ENCODE measurements at regions not wholly inside any gene's neighbourhood (a gene's known extent, or its start where the extent isn't known, plus 50 kb on each side); places are given as distances from the start of the nearest gene placed in this dataset.
A peak's percentile ranks its signal among the peaks of the same experiment; 100 is the strongest.
"Not testable (repeated sequence)": the region's sequence is repeated elsewhere in the genome, so short reads cannot be mapped to it uniquely, and the experiment has no call there.

GRCh38 chr20:22728146-22728745, 143.9 kb upstream of the FOXA2 start:
- Histone ChIP-seq H3K9me3 (no peaks in the 10 kb centered on the region), H3K27ac (no peak overlapping the region), H3K36me3 (no peaks in the 10 kb centered on the region), H3K27me3 (no peaks in the 10 kb centered on the region), H3K4me3 (no peak overlapping the region), H3K4me1 (no peaks in the 10 kb centered on the region)
- no peak for TF ChIP-seq CTCF (IDR thresholded peaks at IDR 0.05)
- intact Hi-C loops (cut with DNase I): no loop called here
- no peak for DNase-seq (ENCODE audit: low spot score in 2 of 2)

DNA sequence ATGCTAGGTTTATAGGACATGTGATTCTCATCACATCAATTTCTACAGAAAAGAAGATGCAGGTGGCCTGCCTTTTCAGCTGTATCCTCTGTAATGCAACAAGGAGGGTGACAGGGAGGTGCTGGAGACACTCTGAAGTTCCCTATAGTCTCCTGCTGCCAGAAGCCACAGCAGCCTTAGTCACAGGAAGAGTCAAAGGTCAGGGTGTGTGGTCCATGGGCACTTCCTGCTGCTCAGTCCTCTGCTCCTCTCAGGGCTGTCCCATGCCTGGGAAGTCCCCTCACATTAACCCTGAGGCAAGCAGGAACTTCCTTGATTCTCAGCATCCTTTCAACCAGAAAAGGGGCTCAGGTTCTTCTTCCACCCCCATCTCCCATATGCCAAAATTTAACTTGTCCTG, 144.8 kb upstream of the FOXA2 start:
- no peaks in the 10 kb centered on the region for H3K36me3 ChIP-seq
- no peaks in the 10 kb centered on the region for H3K4me1 ChIP-seq
- intact Hi-C loops (cut with DNase I): no loop called here

DNA sequence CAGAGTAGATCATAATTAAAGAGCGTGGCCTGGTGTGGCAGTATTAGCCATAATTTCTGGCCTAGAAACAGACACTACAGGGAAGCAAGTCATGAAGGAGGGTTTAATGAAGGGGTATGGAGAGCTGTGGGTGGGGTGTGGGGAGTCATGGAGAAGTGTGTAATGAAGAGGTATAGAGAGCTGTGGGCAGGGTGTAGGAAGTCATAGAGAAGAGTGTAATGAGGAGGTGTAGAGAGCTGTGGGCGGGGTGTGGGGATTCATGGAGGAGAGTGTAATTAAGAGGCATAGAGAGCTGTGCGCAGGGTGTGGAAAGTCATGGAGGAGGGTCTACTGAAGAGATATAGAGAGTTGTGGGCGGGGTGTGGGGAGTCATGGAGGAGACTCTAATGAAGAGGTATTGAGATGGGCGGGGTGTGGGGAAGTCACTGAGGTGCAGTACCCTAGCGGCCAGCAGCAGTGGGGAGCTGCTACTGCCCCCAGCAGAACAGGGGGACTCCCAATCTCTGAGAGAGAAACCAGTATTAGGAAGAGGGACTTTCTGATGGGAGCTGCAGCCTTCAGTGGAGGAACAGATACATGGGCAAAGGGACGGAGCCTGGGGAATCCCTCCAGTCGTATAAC, 145.4 kb upstream of the FOXA2 start:
- intact Hi-C loops (cut with DNase I): no loop called here

More for the DNA sequence above, 144.8 kb upstream of the FOXA2 start:
- Histone ChIP-seq H3K27ac (no peak overlapping the region), H3K4me3 (no peak overlapping the region), H3K27me3 (no peaks in the 10 kb centered on the region), H3K9me3 (no peaks in the 10 kb centered on the region)
- TF ChIP-seq CTCF (IDR thresholded peaks at IDR 0.05): no peak
- DNase-seq (ENCODE audit: low spot score in 2 of 2): no peak

GRCh38 chr20:22732751-22733150, 148.4 kb upstream of the FOXA2 start:
- no peak overlapping the region for H3K27ac ChIP-seq
- no peaks in the 10 kb centered on the region for H3K27me3 ChIP-seq
- no peak for DNase-seq (ENCODE audit: low spot score in 2 of 2)
- no peak for TF ChIP-seq CTCF (IDR thresholded peaks at IDR 0.05)
- H3K4me3 ChIP-seq: no peak overlapping the region
- no peaks in the 10 kb centered on the region for H3K4me1 ChIP-seq
- intact Hi-C loops (cut with DNase I): no loop called here
- no peaks in the 10 kb centered on the region for H3K36me3 ChIP-seq
- H3K9me3 ChIP-seq: no peaks in the 10 kb centered on the region

More for the DNA sequence above, 145.4 kb upstream of the FOXA2 start:
- Histone ChIP-seq H3K36me3 (no peaks in the 10 kb centered on the region), H3K9me3 (no peaks in the 10 kb centered on the region), H3K27ac (no peak overlapping the region), H3K4me3 (no peak overlapping the region), H3K4me1 (no peaks in the 10 kb centered on the region), H3K27me3 (no peaks in the 10 kb centered on the region)
- DNase-seq (ENCODE audit: low spot score in 2 of 2): no peak
- no peak for TF ChIP-seq CTCF (IDR thresholded peaks at IDR 0.05)

GRCh38 chr20:22734946-22735647, 150.7 kb upstream of the FOXA2 start:
- peak in 1 of 3 experiments; percentile 12 for TF ChIP-seq CTCF (IDR thresholded peaks at IDR 0.05)
- H3K27ac ChIP-seq; H3K4me3 ChIP-seq; intact Hi-C loops (cut with DNase I); H3K4me1 ChIP-seq; H3K36me3 ChIP-seq; H3K9me3 ChIP-seq; DNase-seq (ENCODE audit: low spot score in 2 of 2); H3K27me3 ChIP-seq: not testable (repeated sequence)
